ENCODE measurements at regions not wholly inside any gene's neighbourhood (a gene's known extent, or its start where the extent isn't known, plus 50 kb on each side); places are given as distances from the start of the nearest gene placed in this dataset.

DNA sequence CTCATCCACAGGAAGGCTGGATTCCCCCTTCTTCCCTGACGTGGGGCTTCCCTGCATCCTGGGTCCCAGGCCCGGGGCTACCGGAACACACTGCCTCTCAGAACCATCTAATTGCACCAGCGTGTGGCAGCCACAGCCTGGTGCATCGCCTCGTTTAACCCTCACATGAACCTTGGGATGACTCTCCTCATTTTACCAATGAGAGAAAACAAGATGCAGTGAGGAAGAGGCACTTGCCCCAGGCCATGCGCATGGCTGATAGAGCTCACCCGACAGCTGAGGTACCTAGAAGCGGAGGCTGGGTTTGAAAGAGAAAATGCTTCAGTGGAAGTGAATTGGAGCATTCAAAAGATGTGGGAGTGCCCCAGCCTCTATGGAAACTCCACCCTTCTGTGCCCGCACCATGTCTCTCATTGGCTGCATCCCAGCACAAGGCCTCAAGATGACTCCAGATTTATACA lies 162.3 kb downstream of the KATNIP start (continued):
- TF ChIP-seq, protein P1, sequence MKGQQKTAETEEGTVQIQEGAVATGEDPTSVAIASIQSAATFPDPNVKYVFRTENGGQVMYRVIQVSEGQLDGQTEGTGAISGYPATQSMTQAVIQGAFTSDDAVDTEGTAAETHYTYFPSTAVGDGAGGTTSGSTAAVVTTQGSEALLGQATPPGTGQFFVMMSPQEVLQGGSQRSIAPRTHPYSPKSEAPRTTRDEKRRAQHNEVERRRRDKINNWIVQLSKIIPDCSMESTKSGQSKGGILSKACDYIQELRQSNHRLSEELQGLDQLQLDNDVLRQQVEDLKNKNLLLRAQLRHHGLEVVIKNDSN (IDR thresholded peaks at IDR 0.05; ENCODE audit: borderline replicate concordance, low read depth), result no peak
- TF ChIP-seq ELF1 (IDR thresholded peaks at IDR 0.05) (no peak), USF2 (IDR thresholded peaks at IDR 0.05; ENCODE audit: borderline replicate concordance, low read depth, low read length) (no peak)

- whole genome bisulfite sequencing (ENCODE audit: low lambda C conversion rate), result 100% methylated on average over 2 of the region's 2 CpGs
These were observed 167.8 kb downstream of the KATNIP start for GRCh38 chr16:27717726-27718125.

More at GRCh38 chr16:27717726-27718125, 167.8 kb downstream of the KATNIP start:
- Histone ChIP-seq H2AFZ (ENCODE audit: low read depth) (no peak overlapping the region), H3K4me2 (no peak overlapping the region), H3F3A (replicated peaks; ENCODE audit: insufficient read depth) (no peaks in the 10 kb centered on the region), H4K20me1 (ENCODE audit: insufficient read depth) (no peaks in the 10 kb centered on the region), H3K9me3 (no peaks in the 10 kb centered on the region), H3K9ac (no peak overlapping the region), H3K9me2 (no peaks in the 10 kb centered on the region), H3K4me1 (ENCODE audit: control insufficient read depth in 1 of 2, insufficient read depth in 2 of 2, low read depth in 1 of 2, low read length in 1 of 2) (peaks cover 0 to 33% of the 10 kb centered on the region in 2 experiments; a peak in 1 of 4 replicates), H3K27me3 (ENCODE audit: insufficient read depth) (no peaks in the 10 kb centered on the region), H3K4me3 (ENCODE audit: low read depth in 2 of 2, low read length in 1 of 2) (no peak overlapping the region), H3K27ac (ENCODE audit: low read depth in 2 of 2, low read length in 1 of 2) (no peak overlapping the region), H3K79me2 (ENCODE audit: insufficient read depth) (no peaks in the 10 kb centered on the region), H3K36me3 (replicated peaks in 1 of 2; ENCODE audit: control insufficient read depth in 1 of 2, insufficient read depth in 2 of 2, low read length in 1 of 2) (peaks cover 4 to 17% of the 10 kb centered on the region in 2 experiments)
- ChIA-PET CTCF (interaction anchor here (0.7 to 1.7 kb wide), 5 partner anchors 12 to 78 kb away, joined by 3 to 4 read pairs (median 3); no protein-coding TSS in a partner anchor), POLR2A (no interaction called here)
- DNase-seq, result no peak
- TF ChIP-seq MXI1 (IDR thresholded peaks at IDR 0.05; ENCODE audit: low read depth, low read length) (no peak), ELF1 (IDR thresholded peaks at IDR 0.05) (no peak), FOSL2 (IDR thresholded peaks at IDR 0.05; ENCODE audit: borderline replicate concordance, low read depth) (no peak), FOXJ3 (CRISPR knock-in tag; IDR thresholded peaks at IDR 0.05) (no peak), TEAD4 (IDR thresholded peaks at IDR 0.05; ENCODE audit: borderline replicate concordance, insufficient read depth) (no peak), GATA2 (CRISPR knock-in tag; IDR thresholded peaks at IDR 0.05) (no peak), EP300 (IDR thresholded peaks at IDR 0.05; ENCODE audit: borderline replicate concordance in 1 of 2, low read depth in 1 of 2, low read length in 1 of 2) (no peak), TCF12 (IDR thresholded peaks at IDR 0.05) (no peak), YY1 (IDR thresholded peaks at IDR 0.05; ENCODE audit: low read depth) (no peak), MEF2A (IDR thresholded peaks at IDR 0.05; ENCODE audit: borderline replicate concordance, low read depth) (no peak), NRF1 (IDR thresholded peaks at IDR 0.05; ENCODE audit: low read depth, low read length) (no peak), CTCF (IDR thresholded peaks at IDR 0.05) (no peak), SMC3 (IDR thresholded peaks at IDR 0.05; ENCODE audit: low read depth, low read length) (no peak), JUND (IDR thresholded peaks at IDR 0.05) (no peak)
- TF ChIP-seq, protein P2, sequence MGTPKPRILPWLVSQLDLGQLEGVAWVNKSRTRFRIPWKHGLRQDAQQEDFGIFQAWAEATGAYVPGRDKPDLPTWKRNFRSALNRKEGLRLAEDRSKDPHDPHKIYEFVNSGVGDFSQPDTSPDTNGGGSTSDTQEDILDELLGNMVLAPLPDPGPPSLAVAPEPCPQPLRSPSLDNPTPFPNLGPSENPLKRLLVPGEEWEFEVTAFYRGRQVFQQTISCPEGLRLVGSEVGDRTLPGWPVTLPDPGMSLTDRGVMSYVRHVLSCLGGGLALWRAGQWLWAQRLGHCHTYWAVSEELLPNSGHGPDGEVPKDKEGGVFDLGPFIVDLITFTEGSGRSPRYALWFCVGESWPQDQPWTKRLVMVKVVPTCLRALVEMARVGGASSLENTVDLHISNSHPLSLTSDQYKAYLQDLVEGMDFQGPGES (IDR thresholded peaks at IDR 0.05; ENCODE audit: low read depth, low read length), result no peak
- TF ChIP-seq, protein P3, sequence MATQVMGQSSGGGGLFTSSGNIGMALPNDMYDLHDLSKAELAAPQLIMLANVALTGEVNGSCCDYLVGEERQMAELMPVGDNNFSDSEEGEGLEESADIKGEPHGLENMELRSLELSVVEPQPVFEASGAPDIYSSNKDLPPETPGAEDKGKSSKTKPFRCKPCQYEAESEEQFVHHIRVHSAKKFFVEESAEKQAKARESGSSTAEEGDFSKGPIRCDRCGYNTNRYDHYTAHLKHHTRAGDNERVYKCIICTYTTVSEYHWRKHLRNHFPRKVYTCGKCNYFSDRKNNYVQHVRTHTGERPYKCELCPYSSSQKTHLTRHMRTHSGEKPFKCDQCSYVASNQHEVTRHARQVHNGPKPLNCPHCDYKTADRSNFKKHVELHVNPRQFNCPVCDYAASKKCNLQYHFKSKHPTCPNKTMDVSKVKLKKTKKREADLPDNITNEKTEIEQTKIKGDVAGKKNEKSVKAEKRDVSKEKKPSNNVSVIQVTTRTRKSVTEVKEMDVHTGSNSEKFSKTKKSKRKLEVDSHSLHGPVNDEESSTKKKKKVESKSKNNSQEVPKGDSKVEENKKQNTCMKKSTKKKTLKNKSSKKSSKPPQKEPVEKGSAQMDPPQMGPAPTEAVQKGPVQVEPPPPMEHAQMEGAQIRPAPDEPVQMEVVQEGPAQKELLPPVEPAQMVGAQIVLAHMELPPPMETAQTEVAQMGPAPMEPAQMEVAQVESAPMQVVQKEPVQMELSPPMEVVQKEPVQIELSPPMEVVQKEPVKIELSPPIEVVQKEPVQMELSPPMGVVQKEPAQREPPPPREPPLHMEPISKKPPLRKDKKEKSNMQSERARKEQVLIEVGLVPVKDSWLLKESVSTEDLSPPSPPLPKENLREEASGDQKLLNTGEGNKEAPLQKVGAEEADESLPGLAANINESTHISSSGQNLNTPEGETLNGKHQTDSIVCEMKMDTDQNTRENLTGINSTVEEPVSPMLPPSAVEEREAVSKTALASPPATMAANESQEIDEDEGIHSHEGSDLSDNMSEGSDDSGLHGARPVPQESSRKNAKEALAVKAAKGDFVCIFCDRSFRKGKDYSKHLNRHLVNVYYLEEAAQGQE (IDR thresholded peaks at IDR 0.05; ENCODE audit: low read depth, low read length), result no peak

Measured in SK-N-SH (cell line).